ENCODE measurements at regions not wholly inside any gene's neighbourhood (a gene's known extent, or its start where the extent isn't known, plus 50 kb on each side); places are given as distances from the start of the nearest gene placed in this dataset.

DNA sequence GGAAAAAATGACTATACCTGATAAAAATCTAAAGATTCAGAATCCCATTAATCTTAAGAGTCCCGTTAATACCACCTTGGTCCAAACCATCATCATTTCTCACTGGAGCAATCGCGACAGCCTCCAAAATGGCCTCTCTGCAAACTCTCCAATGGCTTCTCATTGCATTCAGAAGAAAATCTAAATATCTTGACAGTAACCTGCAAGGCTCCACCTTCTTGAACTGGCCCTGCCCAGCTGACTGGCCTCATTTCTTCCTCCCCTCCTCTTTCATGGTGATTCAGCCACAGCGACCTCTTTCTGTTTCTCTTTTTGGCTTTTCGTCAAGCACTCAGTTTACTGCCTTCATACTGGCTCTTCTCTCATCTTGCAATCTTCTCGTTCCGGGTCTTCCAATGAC, 56.2 kb upstream of the GPRIN3 start:
- TF ChIP-seq TAF1 (IDR thresholded peaks at IDR 0.05; ENCODE audit: borderline replicate concordance, low read depth, low read length) (no peak), JUND (IDR thresholded peaks at IDR 0.05; ENCODE audit: low read depth, low read length) (no peak)
- TF ChIP-seq, protein P1, sequence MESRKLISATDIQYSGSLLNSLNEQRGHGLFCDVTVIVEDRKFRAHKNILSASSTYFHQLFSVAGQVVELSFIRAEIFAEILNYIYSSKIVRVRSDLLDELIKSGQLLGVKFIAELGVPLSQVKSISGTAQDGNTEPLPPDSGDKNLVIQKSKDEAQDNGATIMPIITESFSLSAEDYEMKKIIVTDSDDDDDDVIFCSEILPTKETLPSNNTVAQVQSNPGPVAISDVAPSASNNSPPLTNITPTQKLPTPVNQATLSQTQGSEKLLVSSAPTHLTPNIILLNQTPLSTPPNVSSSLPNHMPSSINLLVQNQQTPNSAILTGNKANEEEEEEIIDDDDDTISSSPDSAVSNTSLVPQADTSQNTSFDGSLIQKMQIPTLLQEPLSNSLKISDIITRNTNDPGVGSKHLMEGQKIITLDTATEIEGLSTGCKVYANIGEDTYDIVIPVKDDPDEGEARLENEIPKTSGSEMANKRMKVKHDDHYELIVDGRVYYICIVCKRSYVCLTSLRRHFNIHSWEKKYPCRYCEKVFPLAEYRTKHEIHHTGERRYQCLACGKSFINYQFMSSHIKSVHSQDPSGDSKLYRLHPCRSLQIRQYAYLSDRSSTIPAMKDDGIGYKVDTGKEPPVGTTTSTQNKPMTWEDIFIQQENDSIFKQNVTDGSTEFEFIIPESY (IDR thresholded peaks at IDR 0.05), result no peak
- TF ChIP-seq, protein P2, sequence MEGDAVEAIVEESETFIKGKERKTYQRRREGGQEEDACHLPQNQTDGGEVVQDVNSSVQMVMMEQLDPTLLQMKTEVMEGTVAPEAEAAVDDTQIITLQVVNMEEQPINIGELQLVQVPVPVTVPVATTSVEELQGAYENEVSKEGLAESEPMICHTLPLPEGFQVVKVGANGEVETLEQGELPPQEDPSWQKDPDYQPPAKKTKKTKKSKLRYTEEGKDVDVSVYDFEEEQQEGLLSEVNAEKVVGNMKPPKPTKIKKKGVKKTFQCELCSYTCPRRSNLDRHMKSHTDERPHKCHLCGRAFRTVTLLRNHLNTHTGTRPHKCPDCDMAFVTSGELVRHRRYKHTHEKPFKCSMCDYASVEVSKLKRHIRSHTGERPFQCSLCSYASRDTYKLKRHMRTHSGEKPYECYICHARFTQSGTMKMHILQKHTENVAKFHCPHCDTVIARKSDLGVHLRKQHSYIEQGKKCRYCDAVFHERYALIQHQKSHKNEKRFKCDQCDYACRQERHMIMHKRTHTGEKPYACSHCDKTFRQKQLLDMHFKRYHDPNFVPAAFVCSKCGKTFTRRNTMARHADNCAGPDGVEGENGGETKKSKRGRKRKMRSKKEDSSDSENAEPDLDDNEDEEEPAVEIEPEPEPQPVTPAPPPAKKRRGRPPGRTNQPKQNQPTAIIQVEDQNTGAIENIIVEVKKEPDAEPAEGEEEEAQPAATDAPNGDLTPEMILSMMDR (IDR thresholded peaks at IDR 0.05 in 2 of 3, conservative IDR thresholded peaks at IDR 0.05 in 1 of 3; ENCODE audit: control insufficient read depth in 2 of 3, extremely low read depth in 1 of 3, insufficient read depth in 1 of 3, low read depth in 3 of 3, low read length in 3 of 3), result no peak
- TF ChIP-seq, protein P3, sequence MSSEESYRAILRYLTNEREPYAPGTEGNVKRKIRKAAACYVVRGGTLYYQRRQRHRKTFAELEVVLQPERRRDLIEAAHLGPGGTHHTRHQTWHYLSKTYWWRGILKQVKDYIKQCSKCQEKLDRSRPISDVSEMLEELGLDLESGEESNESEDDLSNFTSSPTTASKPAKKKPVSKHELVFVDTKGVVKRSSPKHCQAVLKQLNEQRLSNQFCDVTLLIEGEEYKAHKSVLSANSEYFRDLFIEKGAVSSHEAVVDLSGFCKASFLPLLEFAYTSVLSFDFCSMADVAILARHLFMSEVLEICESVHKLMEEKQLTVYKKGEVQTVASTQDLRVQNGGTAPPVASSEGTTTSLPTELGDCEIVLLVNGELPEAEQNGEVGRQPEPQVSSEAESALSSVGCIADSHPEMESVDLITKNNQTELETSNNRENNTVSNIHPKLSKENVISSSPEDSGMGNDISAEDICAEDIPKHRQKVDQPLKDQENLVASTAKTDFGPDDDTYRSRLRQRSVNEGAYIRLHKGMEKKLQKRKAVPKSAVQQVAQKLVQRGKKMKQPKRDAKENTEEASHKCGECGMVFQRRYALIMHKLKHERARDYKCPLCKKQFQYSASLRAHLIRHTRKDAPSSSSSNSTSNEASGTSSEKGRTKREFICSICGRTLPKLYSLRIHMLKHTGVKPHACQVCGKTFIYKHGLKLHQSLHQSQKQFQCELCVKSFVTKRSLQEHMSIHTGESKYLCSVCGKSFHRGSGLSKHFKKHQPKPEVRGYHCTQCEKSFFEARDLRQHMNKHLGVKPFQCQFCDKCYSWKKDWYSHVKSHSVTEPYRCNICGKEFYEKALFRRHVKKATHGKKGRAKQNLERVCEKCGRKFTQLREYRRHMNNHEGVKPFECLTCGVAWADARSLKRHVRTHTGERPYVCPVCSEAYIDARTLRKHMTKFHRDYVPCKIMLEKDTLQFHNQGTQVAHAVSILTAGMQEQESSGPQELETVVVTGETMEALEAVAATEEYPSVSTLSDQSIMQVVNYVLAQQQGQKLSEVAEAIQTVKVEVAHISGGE (CRISPR knock-in tag; IDR thresholded peaks at IDR 0.05), result no peak
